Heart left ventricle (tissue), 16 donors: ENCODE measurements at regions not wholly inside any gene's neighbourhood (a gene's known extent, or its start where the extent isn't known, plus 50 kb on each side); places are given as distances from the start of the nearest gene placed in this dataset.
A peak's percentile ranks its signal among the peaks of the same experiment; 100 is the strongest.

ENCODE experiments used
- ATAC-seq, 4 donors: fragments of 200-7000 bp; cut with Tn5 transposase; one replicate each; pipeline ENCODE4 v1.9.1; 2020 to 2022; ENCODE audit warnings: moderate library complexity in 4 of 4, mild to moderate bottlenecking in 3 of 4, moderate number of reproducible peaks in 1 of 4
- DNase-seq, 5 donors: peaks; one replicate each; pipeline ENCODE4 v3.0.0-alpha.2; 2020
- H3K27ac ChIP-seq, 12 donors: fragments of 200-600 bp; sonication (generic) in 4 of 12; one replicate each; pipeline versions ENCODE4 v1.5.0 to v1.8.0; 2016 to 2022; ENCODE audit warnings: mild to moderate bottlenecking in 2 of 12
- H3K27me3 ChIP-seq, 9 donors: fragments of 200-600 bp; sonication (generic) in 2 of 9; one replicate each; pipeline versions ENCODE4 v1.5.1 to v1.8.0; 2016 to 2022; ENCODE audit warnings: mild to moderate bottlenecking in 3 of 9
- H3K36me3 ChIP-seq, 9 donors: fragments of 200-600 bp; sonication (generic) in 2 of 9; one replicate each; pipeline versions ENCODE4 v1.5.0 to v1.8.0; 2018 to 2022; ENCODE audit warnings: mild to moderate bottlenecking in 2 of 9
- H3K4me1 ChIP-seq, 12 donors: fragments of 200-600 bp; sonication (generic) in 4 of 12; one replicate each; pipeline versions ENCODE4 v1.5.0 to v1.8.0; 2016 to 2022; ENCODE audit warnings: mild to moderate bottlenecking in 3 of 12
- H3K4me3 ChIP-seq, 12 donors: fragments of 200-600 bp; sonication (generic) in 4 of 12; one replicate each; pipeline versions ENCODE4 v1.5.0 to v1.8.0; 2017 to 2022; ENCODE audit warnings: mild to moderate bottlenecking in 9 of 12, moderate library complexity in 4 of 12
- H3K9me3 ChIP-seq, 12 donors: fragments of 200-600 bp; sonication (generic) in 4 of 12; one replicate each; pipeline versions ENCODE4 v1.5.0 to v1.8.0; 2016 to 2022; ENCODE audit warnings: mild to moderate bottlenecking in 1 of 12
- POLR2A ChIP-seq, 2 donors: fragments of 450-650 bp; IDR thresholded peaks; one replicate each; pipeline ENCODE4 v1.6.1; 2017; ENCODE audit warnings: antibody characterized with exemption in 2 of 2, mild to moderate bottlenecking in 2 of 2, moderate library complexity in 2 of 2
- WGBS, 4 donors: extraction: QIAGEN DNeasy Blood & Tissue Kit in 2 of 4; methylation state at CpG; one replicate each; pipeline versions ENCODE4 v1.1.5 to v1.1.7; 2013 to 2018; 5-methylcytosine and 5-hydroxymethylcytosine counted together
- intact Hi-C, 10 donors: fragments of 100-400 bp; cut with DNase I; formaldehyde crosslinking; loops; one replicate each; pipeline versions ENCODE4 v1.11.1 to v1.14.2; 2022
- TF ChIP-seq, protein P1 (sequence below), 12 donors: fragments of 200-600 bp; sonication (generic) in 4 of 12; IDR thresholded peaks; one replicate each; pipeline versions ENCODE4 v1.5.0 to v1.8.0; 2018 to 2022; ENCODE audit warnings: antibody characterized with exemption in 12 of 12, mild to moderate bottlenecking in 5 of 12
- donor health status: ischemic (EF 13 %, LVEDD 7.1; RV severe dilation, severe dysfunction).
- donor health status: healthy with polysubstance abuse.
- donor health status: DM: no; HTN: yes; CAD: no.
- donor health status: DM: no; HTN: no; CAD: no.
- donor health status: ischemic (EF 25% LVEDD 6.9; RV normal size, moderate dysfunction).
- donor health status: ischemic (EF 25% LVEDD 5.7; RV mildly dilated, moderate dysfunction).
- donor health status: healthy.
- donor health status: DM: yes; HTN: yes; CAD: no.
- donor health status: ischemic (EF 35%, LVEDD 5.7; RV mildly dilated, moderate dysfunction).
- donor health status: nonischemic (EF 11% LVEDD 7.7; RV severe dilation, severe dysfunction).
- donor health status: DM: yes; HTN: yes; CAD: no.
- donor health status: PGD.
- donor health status: ischemic (EF 29% LVEDD 5.4; RV normal size, mild dysfunction).
- donor health status: nonischemic (EF 23%, LVEDD 6.1; RV moderate dilation, normal function).

DNA sequence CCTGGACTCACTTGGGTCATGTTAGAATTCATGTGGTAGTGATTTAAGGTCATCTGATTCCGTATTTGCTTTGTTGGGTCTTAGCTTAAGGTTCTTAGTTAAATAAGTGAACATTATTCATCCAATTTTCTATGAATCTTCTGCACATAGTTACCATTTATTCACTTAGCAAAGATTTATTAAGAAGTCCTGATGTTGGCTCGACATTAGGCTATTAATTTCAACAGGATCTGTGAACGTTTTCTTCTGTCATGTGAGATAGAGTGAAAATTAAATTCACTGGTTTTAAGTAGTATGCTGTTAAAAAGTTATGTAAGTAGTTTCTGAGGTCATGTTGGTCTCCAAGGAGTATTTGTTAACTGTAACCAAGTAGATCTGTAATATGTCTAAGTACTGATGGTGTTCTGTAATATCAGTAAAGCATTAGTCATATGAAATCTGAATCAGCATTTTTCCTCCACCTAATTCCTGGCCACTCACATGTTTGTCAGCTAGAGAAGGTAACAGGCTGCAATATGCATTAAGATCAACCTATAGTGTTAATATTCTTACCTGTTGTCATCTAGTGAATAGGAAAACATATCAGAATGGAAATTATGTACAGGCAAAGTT lies 155.6 kb downstream of the PCDH7 start:
- H3K27me3 ChIP-seq: no peaks in the 10 kb centered on the region
- TF ChIP-seq, protein P1, sequence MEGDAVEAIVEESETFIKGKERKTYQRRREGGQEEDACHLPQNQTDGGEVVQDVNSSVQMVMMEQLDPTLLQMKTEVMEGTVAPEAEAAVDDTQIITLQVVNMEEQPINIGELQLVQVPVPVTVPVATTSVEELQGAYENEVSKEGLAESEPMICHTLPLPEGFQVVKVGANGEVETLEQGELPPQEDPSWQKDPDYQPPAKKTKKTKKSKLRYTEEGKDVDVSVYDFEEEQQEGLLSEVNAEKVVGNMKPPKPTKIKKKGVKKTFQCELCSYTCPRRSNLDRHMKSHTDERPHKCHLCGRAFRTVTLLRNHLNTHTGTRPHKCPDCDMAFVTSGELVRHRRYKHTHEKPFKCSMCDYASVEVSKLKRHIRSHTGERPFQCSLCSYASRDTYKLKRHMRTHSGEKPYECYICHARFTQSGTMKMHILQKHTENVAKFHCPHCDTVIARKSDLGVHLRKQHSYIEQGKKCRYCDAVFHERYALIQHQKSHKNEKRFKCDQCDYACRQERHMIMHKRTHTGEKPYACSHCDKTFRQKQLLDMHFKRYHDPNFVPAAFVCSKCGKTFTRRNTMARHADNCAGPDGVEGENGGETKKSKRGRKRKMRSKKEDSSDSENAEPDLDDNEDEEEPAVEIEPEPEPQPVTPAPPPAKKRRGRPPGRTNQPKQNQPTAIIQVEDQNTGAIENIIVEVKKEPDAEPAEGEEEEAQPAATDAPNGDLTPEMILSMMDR (IDR thresholded peaks at IDR 0.05): no peak
- TF ChIP-seq POLR2A (IDR thresholded peaks at IDR 0.05): no peak
- no peak overlapping the region for H3K27ac ChIP-seq
- H3K9me3 ChIP-seq: peaks cover 0 to 7% (median 0%) of the 10 kb centered on the region in 12 donors
- H3K4me3 ChIP-seq: no peak overlapping the region
- H3K4me1 ChIP-seq: peaks cover 0 to 8% (median 0%) of the 10 kb centered on the region in 12 donors
- 46 to 60% (median 55%) methylated on average over 3 of the region's 3 CpGs for WGBS, 4 donors
- intact Hi-C loops: no loop called here
- H3K36me3 ChIP-seq: no peaks in the 10 kb centered on the region
- DNase-seq (no peak), ATAC-seq (peak in 1 of 4 donors; percentile 42)

DNA sequence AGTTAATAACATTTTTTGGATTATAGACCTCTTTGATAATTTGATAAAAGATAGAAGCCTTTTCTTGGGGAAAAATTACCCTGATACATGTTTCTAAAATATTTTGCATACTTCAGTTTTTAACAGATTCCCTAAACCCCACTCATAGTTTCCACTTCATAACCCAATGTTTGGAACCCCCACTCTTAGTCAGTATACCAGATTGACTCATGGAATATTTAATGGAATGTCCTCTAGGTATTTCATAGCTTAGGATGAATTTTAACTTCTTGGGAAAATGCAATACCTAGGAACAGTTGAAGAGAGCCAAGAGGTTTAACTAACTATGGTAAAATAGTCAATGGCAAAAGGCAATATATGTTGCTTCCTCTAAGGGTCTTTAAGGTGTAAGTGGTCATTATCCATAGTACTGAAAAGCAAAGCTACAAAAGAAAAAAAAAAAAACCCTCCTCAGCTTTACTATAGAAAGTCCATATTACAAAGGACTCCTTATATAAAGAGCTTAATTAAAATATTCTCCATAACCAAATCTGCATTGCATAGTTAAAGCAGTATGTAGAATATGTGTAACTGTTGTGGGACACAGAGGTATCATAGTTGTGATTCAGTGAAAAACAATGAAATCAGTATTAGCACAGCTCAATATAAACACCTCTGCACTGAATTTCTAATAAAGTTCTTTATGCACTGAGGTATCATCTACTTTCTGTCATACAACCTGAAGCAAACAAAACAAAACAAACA lies 159.9 kb downstream of the PCDH7 start:
- Histone ChIP-seq H3K27ac (no peak overlapping the region), H3K9me3 (no peaks in the 10 kb centered on the region), H3K4me3 (no peak overlapping the region), H3K36me3 (no peaks in the 10 kb centered on the region), H3K4me1 (peaks cover 0 to 7% (median 0%) of the 10 kb centered on the region in 12 donors), H3K27me3 (no peaks in the 10 kb centered on the region)
- TF ChIP-seq, protein P1 (IDR thresholded peaks at IDR 0.05): no peak
- no peak for TF ChIP-seq POLR2A (IDR thresholded peaks at IDR 0.05)
- intact Hi-C loops: no loop called here
- DNase-seq: no peak
- no peak for ATAC-seq

DNA sequence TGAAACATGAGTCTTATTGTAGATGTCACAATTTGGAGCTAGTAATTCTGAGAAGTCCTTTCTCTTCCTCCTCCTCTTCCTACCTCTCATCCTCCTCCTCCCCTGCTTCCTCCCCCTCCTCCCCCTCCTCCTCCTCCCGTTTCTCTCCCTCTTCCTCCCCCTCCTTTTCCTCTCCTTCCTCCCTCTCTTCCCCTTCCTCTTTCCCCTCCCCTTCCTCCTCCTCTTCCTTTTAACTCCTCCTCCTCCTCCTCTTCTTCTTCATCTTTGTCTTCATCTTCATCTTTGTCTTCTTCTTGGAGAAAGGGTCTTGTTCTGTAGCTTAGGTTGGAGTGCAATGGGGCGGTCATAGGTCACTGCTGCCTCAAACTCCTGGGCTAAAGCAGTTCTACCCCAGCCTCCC lies 161.8 kb downstream of the PCDH7 start:
- DNase-seq: no peak
- no peak overlapping the region for H3K27ac ChIP-seq
- H3K4me1 ChIP-seq: no peaks in the 10 kb centered on the region
- ATAC-seq: no peak
- WGBS, 4 donors: 67 to 84% (median 73%) methylated on average over 2 of the region's 2 CpGs
- TF ChIP-seq POLR2A (IDR thresholded peaks at IDR 0.05): no peak
- TF ChIP-seq, protein P1 (IDR thresholded peaks at IDR 0.05): no peak
- no peaks in the 10 kb centered on the region for H3K36me3 ChIP-seq
- intact Hi-C loops: no loop called here
- H3K9me3 ChIP-seq: no peaks in the 10 kb centered on the region
- H3K27me3 ChIP-seq: no peaks in the 10 kb centered on the region
- no peak overlapping the region for H3K4me3 ChIP-seq

DNA sequence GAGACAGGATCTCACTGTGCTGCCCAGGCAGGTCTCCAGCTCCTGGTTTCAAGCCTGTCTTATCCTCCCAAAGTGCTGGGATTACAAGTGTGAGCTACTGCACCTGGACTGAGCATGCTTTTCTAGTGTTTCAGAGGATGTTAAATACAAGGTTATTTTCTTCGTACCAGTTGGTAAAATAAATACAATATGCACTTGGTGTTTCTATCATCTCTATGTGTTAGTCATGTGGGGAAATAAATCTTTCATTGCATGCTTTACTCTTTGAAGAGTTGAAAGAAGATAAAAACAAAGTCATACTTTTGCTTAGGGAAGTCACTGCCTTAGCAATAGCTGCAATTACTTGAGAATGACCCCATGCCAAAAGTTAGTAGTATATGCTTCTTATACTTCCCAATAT lies 162.3 kb downstream of the PCDH7 start:
- H3K9me3 ChIP-seq: no peaks in the 10 kb centered on the region
- no peak for ATAC-seq
- TF ChIP-seq, protein P1 (IDR thresholded peaks at IDR 0.05): no peak
- TF ChIP-seq POLR2A (IDR thresholded peaks at IDR 0.05): no peak
- 78 to 89% (median 86%) methylated on average over 1 of the region's 1 CpG for WGBS, 4 donors
- H3K36me3 ChIP-seq: no peaks in the 10 kb centered on the region
- H3K4me1 ChIP-seq: no peaks in the 10 kb centered on the region
- no peak overlapping the region for H3K4me3 ChIP-seq
- no peaks in the 10 kb centered on the region for H3K27me3 ChIP-seq
- no peak for DNase-seq
- intact Hi-C loops: no loop called here
- no peak overlapping the region for H3K27ac ChIP-seq
